ENCODE measurements at regions not wholly inside any gene's neighbourhood (a gene's known extent, or its start where the extent isn't known, plus 50 kb on each side); places are given as distances from the start of the nearest gene placed in this dataset.

DNA sequence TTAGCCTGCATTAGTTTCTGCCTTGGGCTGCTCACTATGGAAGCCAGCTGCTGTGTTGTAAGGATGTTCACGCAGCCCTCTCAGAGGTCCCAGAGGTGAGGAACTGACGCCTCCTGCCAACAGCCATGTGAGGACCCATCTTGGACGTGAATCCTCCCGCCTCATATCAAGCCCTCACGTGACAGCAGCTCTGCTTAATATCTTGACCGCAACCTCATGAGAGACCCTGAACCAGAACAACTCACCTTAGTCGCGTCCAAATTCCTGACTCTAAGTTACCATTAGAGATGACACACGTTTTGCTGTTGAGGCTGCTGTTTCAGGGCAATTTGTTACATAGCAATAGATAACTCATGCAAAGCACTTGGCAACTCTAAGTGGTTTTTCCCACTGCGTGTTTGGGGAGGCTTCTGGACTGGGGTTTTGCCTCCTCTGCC lies 97.7 kb downstream of the TMEM17 start:
- TF ChIP-seq, protein P1, sequence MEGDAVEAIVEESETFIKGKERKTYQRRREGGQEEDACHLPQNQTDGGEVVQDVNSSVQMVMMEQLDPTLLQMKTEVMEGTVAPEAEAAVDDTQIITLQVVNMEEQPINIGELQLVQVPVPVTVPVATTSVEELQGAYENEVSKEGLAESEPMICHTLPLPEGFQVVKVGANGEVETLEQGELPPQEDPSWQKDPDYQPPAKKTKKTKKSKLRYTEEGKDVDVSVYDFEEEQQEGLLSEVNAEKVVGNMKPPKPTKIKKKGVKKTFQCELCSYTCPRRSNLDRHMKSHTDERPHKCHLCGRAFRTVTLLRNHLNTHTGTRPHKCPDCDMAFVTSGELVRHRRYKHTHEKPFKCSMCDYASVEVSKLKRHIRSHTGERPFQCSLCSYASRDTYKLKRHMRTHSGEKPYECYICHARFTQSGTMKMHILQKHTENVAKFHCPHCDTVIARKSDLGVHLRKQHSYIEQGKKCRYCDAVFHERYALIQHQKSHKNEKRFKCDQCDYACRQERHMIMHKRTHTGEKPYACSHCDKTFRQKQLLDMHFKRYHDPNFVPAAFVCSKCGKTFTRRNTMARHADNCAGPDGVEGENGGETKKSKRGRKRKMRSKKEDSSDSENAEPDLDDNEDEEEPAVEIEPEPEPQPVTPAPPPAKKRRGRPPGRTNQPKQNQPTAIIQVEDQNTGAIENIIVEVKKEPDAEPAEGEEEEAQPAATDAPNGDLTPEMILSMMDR (IDR thresholded peaks at IDR 0.05) = no peak
- no peak for TF ChIP-seq POLR2A (IDR thresholded peaks at IDR 0.05)
